ENCODE measurements at regions not wholly inside any gene's neighbourhood (a gene's known extent, or its start where the extent isn't known, plus 50 kb on each side); places are given as distances from the start of the nearest gene placed in this dataset.

DNA sequence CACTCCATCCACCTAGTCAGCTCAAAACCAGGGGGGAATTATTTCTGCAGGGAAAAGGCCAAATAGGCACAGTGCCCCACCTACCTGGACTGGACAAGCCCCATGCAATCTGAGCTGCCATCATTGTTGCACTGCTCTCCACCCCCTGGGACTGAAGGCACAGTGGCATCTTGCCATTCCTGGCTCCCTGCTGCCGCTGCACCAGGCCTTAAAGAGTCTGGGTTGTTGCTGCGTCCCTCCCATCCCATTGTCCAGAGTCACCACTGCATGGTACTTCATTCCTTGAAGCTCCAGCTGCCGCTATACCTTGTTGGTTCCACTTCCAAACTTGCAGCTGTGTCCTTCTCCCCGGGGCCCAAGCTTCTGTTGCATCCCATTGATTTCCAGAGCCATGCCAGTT is 629.7 kb downstream of the STIM2 start:
- intact Hi-C loops (cut with DNase I) = no loop called here
- Histone ChIP-seq H3K9me3 (no peaks in the 10 kb centered on the region), H3K4me3 (no peak overlapping the region), H3K27ac (no peak overlapping the region), H3K27me3 (no peaks in the 10 kb centered on the region), H3K4me1 (no peaks in the 10 kb centered on the region), H3K36me3 (no peaks in the 10 kb centered on the region)
- TF ChIP-seq, protein P1, sequence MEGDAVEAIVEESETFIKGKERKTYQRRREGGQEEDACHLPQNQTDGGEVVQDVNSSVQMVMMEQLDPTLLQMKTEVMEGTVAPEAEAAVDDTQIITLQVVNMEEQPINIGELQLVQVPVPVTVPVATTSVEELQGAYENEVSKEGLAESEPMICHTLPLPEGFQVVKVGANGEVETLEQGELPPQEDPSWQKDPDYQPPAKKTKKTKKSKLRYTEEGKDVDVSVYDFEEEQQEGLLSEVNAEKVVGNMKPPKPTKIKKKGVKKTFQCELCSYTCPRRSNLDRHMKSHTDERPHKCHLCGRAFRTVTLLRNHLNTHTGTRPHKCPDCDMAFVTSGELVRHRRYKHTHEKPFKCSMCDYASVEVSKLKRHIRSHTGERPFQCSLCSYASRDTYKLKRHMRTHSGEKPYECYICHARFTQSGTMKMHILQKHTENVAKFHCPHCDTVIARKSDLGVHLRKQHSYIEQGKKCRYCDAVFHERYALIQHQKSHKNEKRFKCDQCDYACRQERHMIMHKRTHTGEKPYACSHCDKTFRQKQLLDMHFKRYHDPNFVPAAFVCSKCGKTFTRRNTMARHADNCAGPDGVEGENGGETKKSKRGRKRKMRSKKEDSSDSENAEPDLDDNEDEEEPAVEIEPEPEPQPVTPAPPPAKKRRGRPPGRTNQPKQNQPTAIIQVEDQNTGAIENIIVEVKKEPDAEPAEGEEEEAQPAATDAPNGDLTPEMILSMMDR (IDR thresholded peaks at IDR 0.05) = no peak
- FAIRE-seq (no peak), ATAC-seq (no peak), DNase-seq (no peak)
- 65 to 70% methylated on average over 4 of the region's 4 CpGs for WGBS, 2 donors

DNA sequence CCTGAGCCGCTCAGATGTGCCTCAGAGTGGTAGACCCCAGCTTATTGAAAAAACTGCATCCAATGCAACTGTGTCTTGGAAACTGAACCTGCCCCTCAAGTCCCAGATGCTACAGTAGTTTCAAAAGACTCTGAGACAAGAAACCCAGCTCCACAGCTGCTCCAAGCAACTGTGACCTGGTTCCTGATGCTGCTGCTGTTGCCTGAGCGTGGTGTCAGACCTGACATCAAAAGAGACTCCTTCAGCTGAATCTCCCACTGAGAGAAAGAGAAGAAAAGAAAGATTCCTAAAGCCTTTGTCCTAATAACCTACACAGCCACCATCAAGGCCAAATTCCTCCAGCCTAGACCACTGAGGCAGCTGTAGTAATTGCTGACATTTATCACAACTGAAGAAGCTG is 630.1 kb downstream of the STIM2 start:
- H3K4me1 ChIP-seq = no peaks in the 10 kb centered on the region
- FAIRE-seq = no peak
- no peak overlapping the region for H3K27ac ChIP-seq
- intact Hi-C loops (cut with DNase I) = no loop called here
- no peaks in the 10 kb centered on the region for H3K27me3 ChIP-seq
- DNase-seq = no peak
- 78 to 84% methylated on average over 2 of the region's 2 CpGs for WGBS, 2 donors
- no peaks in the 10 kb centered on the region for H3K9me3 ChIP-seq
- no peak for ATAC-seq
- TF ChIP-seq, protein P1 (IDR thresholded peaks at IDR 0.05) = no peak
- no peaks in the 10 kb centered on the region for H3K36me3 ChIP-seq
- H3K4me3 ChIP-seq = no peak overlapping the region

DNA sequence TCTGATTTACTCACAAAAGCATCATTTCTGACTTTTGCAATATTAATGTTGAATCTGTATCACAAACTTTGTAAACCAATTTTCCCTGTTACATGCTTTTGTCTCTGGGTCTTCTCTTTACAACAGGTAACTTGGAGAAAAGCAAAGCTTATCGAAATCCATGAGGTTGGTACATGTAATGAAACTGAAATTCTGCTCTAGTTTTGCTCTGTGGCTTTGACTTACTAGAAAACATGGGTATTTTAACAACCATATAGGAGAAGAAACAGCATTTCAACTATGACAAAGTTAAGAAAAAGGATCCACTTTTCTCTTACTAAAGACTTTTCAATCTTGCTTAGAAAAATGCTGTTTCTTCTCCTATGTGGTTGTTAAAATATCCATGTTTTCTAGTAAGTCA is 645.8 kb downstream of the STIM2 start:
- ATAC-seq (no peak), FAIRE-seq (no peak), DNase-seq (no peak)
- no peaks in the 10 kb centered on the region for H3K27me3 ChIP-seq
- H3K4me1 ChIP-seq = no peaks in the 10 kb centered on the region
- H3K9me3 ChIP-seq = no peaks in the 10 kb centered on the region
- no peak overlapping the region for H3K27ac ChIP-seq
- H3K36me3 ChIP-seq = no peaks in the 10 kb centered on the region
- intact Hi-C loops (cut with DNase I) = no loop called here
- TF ChIP-seq, protein P1 (IDR thresholded peaks at IDR 0.05) = no peak
- 65 to 75% methylated on average over 1 of the region's 1 CpG for WGBS, 2 donors
- H3K4me3 ChIP-seq = no peak overlapping the region

DNA sequence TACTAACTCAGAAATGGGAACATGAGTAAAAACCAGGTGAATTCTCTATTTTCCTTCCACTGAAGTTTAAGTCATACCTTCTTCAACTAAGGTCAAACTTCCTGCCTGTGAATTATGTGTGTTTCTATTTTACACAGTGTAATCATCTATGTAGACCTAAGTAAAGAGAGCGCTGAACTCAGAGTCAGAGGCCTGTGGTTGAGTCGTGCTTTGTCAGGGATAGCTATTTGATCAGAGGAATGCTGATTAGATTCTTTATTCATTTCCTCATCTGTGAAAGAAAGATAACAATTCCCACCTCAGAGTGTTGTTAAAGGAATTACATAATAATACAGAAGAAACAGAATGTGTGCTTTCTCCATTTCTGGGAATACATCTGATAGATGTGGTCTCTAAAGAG is 654.1 kb downstream of the STIM2 start:
- intact Hi-C loops (cut with DNase I) = no loop called here
- DNase-seq = no peak
- H3K27ac ChIP-seq = no peak overlapping the region
- no peaks in the 10 kb centered on the region for H3K4me1 ChIP-seq
- FAIRE-seq = no peak
- TF ChIP-seq, protein P1 (IDR thresholded peaks at IDR 0.05) = no peak
- ATAC-seq = no peak
- no peak overlapping the region for H3K4me3 ChIP-seq
- 41 to 49% methylated on average over 2 of the region's 2 CpGs for WGBS, 2 donors
- H3K27me3 ChIP-seq = no peaks in the 10 kb centered on the region
- H3K36me3 ChIP-seq = no peaks in the 10 kb centered on the region
- no peaks in the 10 kb centered on the region for H3K9me3 ChIP-seq

DNA sequence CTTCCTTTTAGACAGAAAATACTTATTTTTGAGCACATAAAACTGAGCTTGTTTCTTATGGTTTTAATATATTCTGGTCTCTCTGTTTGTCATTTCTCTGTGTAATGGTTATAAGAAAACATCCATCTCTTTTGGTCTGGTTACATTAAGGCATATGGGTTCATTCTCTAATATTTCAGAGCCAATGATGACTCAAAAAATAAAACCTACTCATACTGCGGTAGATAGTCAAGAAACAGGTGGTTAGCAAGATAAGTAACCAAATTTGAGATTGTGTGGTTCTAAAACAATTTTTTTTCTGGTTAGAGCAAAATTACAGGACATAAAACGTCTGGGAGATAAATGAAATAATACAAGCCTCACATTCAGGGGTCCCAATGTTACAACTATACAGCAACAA is 654.5 kb downstream of the STIM2 start:
- TF ChIP-seq, protein P1 (IDR thresholded peaks at IDR 0.05) = no peak

More for the DNA sequence above, 654.5 kb downstream of the STIM2 start:
- FAIRE-seq (no peak), DNase-seq (no peak), ATAC-seq (no peak)
- 37 to 49% methylated on average over 2 of the region's 2 CpGs for WGBS, 2 donors
- no peak overlapping the region for H3K4me3 ChIP-seq
- no peaks in the 10 kb centered on the region for H3K36me3 ChIP-seq
- no peak overlapping the region for H3K27ac ChIP-seq
- intact Hi-C loops (cut with DNase I) = no loop called here
- H3K27me3 ChIP-seq = no peaks in the 10 kb centered on the region
- H3K4me1 ChIP-seq = no peaks in the 10 kb centered on the region
- no peaks in the 10 kb centered on the region for H3K9me3 ChIP-seq
